HG02973 (cell line): ENCODE measurements at regions not wholly inside any gene's neighbourhood (a gene's known extent, or its start where the extent isn't known, plus 50 kb on each side); places are given as distances from the start of the nearest gene placed in this dataset.

Source experiments
- ATAC-seq: cut with Tn5 transposase; IDR thresholded peaks from one replicate; pipeline ENCODE4 v1.9.1; 2021; ENCODE audit warnings: moderate library complexity; ENCODE audit not compliant: unreplicated experiment

- ATAC-seq: no peak
Observed at GRCh38 chr13:83355041-83355440, 527.2 kb downstream of the SLITRK1 start.

- no peak for ATAC-seq
Observed at GRCh38 chr13:83352391-83352790, 529.9 kb downstream of the SLITRK1 start.

- ATAC-seq: no peak
Observed at GRCh38 chr13:83350569-83350968, 531.7 kb downstream of the SLITRK1 start.

GRCh38 chr13:83344518-83344917 lies 537.8 kb downstream of the SLITRK1 start:
- no peak for ATAC-seq

DNA sequence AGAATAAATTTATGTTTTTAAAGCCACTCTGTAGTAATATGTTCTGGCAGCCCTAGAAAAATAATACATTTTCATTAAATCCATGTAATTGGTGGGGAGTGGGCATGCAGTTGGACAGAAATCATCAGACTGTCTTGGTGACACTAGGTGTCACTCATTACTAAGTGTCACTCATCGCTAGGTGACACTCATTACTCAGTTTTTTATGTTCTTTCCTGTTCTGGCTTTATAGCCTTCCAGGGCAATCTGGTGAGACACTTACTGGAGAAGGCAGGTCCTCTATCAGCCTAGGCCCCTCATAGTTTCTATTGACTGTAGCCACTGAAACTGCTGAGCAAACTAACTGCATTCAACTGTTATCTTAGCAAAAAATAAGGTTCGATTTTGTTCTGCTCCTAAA lies 542.1 kb downstream of the SLITRK1 start:
- no peak for ATAC-seq

DNA sequence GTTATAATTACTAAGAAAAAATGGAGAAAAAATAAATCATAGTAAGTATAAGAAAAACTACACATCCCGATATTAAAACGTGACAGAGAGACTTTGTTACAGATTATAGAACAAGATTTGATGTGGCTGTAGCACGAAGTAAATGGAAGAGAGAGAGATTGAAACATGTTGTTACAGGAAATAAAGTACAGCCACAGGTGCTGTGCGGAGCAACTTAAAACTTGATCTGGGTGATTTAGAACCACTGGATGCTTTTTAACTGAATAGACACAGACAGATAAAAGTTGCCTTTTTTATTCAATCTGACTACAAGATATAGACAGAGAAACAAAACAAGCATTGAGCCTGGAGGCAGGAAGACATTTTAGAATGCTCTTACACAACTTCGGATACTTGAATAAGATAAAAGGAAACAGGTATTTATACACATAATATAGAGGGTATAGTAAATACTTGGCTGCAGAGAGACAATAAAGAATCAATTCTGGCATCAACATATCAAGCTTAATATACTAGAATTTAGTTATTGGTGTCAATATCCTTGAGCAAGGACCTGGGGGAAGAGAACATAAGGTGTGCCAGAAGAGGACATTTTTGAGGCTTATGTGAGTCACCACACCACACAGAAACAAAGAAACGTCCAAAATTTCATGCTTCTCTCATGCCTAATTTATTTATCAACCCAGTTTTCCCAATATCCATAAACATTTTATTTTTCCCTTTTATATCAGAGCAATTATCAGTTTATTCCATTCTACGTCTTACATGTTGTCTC lies 548.5 kb downstream of the SLITRK1 start:
- ATAC-seq: no peak

GRCh38 chr13:83332751-83333150 lies 549.5 kb downstream of the SLITRK1 start:
- ATAC-seq: no peak

DNA sequence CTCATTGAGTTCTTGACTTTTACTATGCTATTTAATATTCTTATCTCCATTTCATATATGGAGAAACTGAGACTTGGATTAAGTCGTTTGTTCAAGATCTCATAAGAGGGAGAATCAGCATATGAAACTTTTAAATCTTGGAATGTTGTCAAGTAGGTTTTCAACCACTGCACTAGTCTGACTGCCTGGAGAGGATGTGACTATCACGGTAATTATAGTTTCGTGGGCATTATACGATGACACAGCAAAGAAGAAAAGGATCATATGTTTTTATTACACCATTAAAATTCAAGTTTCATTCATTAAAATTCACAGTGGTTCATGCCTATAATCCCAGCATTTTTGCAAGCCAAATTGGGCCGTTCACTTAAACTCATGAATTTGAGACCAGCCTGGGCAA lies 555.2 kb downstream of the SLITRK1 start:
- ATAC-seq: no peak

GRCh38 chr13:83325125-83325853 lies 557.0 kb downstream of the SLITRK1 start:
- ATAC-seq: no peak

DNA sequence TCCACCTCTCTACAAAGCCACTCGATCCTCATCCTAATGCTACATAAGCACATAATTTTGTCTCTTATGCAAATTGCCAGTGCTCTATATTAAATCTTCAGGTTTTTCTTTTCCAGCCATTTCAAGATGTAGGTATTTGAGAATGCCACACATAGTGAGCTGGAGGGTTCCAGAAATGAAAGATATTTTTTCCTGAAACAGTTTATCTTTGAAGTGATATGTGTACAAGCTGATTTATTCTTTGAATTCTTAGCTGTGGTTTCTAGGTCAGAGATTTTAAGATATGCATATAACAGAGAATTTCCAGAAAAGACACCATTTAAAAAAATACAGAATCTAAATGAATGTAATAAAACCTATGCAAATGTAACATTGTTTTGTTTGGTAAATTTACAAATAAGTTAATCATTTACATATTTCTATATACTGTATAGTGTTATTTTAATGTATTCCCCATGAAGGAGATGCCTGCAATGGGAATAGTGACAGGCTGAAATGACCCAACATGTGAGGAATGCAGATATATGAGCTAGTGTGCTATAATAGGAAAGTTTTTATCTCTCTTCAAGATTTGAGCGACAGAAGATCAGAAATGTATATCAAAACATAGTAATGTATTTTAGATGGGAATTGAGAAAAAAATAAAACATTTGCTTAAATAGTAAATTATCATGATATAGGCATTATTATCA lies 570.2 kb downstream of the SLITRK1 start:
- ATAC-seq: no peak

GRCh38 chr13:83298617-83299016 lies 583.7 kb downstream of the SLITRK1 start:
- no peak for ATAC-seq

GRCh38 chr13:83297586-83298290 lies 584.5 kb downstream of the SLITRK1 start:
- ATAC-seq: no peak

- ATAC-seq: no peak
Observed at GRCh38 chr13:83295686-83296085, 586.6 kb downstream of the SLITRK1 start.

- no peak for ATAC-seq
Observed at GRCh38 chr13:83286737-83287136, 595.5 kb downstream of the SLITRK1 start.

GRCh38 chr13:83281654-83282053 lies 600.6 kb downstream of the SLITRK1 start:
- ATAC-seq: no peak

DNA sequence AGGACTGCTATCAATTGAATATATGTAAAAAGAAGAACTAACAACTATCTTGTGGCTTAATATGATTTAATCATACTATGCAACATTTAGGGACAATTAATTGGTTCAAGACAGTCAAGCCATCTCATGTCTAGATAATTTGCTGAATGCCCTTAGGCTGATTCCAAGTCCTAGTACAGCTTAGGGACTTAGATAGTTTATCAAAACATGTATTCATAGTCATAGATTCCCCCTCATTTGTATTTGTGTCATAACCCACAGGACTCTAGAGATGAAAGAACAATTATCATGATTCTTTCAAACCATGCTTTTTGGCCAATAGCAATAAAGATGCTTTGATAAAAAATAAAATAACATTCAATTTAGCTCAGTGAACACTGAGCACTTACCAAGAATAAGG lies 607.6 kb downstream of the SLITRK1 start:
- ATAC-seq: no peak

DNA sequence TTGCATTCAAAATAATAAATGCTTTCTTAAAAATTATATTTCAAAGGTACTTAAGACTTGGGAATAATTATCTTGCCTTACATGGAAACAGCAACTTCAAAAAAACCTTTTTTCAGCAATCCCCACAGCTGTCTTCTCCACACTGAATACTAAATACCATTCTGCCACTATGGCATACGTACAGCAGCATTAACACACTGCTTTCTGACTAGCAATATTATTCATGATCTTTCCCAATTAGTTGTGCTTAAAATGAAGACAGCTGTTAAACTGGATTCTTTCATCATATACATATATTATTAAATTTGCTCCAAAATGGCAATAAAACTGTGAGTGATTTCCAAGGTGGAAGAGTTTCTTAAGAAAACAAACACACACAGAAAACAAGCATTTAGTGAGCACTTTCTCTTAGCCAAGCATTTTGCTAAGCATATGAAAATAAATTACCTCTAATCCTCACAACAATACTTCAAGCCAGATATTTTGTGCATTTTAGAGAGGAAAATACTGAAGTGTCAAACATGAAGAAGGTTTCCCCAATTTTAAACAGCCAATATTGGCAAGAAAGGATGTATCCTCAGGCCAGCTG lies 609.5 kb downstream of the SLITRK1 start:
- no peak for ATAC-seq

GRCh38 chr13:83272076-83272475 lies 610.2 kb downstream of the SLITRK1 start:
- ATAC-seq: no peak

DNA sequence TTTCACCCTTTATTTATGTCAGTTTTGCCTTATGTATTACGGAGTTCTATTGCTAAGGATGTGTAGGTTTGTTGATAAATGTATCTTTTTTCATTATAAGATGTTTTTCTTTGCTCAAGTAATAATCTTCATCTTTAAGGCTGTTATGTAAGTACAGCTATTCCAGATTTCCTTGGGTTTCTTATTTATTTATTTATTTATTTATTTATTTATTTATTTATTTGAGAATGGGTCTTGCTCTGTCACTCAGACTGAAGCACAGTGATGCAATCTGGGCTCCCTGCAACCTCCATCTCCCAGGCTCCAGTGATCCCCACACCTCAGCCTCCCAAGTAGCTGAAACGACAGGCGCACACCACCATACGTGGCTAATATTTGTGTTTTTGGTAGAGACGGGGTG lies 617.0 kb downstream of the SLITRK1 start:
- ATAC-seq: no peak

DNA sequence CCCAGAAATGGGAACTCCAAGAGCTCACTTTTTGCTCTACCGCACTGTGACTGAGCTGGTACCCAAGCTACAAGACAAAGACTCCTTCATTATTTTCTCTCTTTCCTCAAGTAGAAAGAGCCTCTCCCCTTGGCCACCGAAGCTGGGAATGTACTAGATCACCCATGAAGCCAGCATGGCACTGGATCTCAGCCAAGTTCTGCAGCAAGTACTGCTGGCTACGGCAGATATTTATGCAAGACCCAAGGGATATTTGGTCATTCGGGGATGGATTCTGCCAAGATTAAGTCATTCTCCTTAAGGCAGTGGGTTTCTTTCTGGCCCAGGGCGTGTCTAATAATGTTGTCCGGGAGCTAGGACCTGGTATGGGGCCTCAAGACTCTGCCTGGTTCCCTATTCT lies 633.5 kb downstream of the SLITRK1 start:
- no peak for ATAC-seq

DNA sequence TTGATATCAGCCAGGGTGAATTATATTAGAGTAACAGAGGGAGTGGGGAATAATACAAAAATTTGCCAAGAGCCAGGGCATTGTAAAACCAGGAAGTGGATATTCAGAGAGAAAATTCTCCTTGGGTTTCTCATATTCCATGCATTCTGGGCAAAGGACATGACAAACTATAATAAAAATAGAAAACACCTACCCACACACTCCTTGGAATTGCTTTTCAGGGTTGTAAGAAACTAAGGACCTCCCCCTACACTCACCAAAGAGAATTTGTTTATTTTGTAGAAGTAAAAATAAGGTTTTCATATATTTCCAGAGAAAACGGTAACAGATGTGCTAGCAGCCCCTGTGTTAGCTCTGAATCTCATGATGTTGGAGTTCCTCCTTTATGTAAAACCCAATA lies 649.6 kb downstream of the SLITRK1 start:
- no peak for ATAC-seq
